HUES6 (cell line): ENCODE measurements at regions not wholly inside any gene's neighbourhood (a gene's known extent, or its start where the extent isn't known, plus 50 kb on each side); places are given as distances from the start of the nearest gene placed in this dataset.

Experiments
- H3K27ac ChIP-seq: 2 replicates; pipeline ENCODE4 v1.7.0; 2013; ENCODE audit warnings: low read depth, mild to moderate bottlenecking, low read length, inconsistent platforms
- H3K27me3 ChIP-seq: 2 replicates; pipeline ENCODE4 v1.6.1; 2013; ENCODE audit warnings: low read length; ENCODE audit not compliant: control insufficient read depth, insufficient read depth
- H3K36me3 ChIP-seq: 2 replicates; pipeline ENCODE4 v1.6.1; 2013; ENCODE audit warnings: low read length; ENCODE audit not compliant: control insufficient read depth, insufficient read depth
- H3K4me1 ChIP-seq: 2 replicates; pipeline ENCODE4 v1.6.1; 2013; ENCODE audit warnings: low read length; ENCODE audit not compliant: control insufficient read depth, insufficient read depth
- H3K4me3 ChIP-seq: 2 replicates; pipeline ENCODE4 v1.5.1; 2013; ENCODE audit warnings: low read depth, low read length
- H3K9ac ChIP-seq: one replicate; pipeline ENCODE4 v1.6.1; 2013; ENCODE audit warnings: mild to moderate bottlenecking, low read length
- H3K9me3 ChIP-seq: 2 replicates; pipeline ENCODE4 v1.6.1; 2013; ENCODE audit warnings: low read depth, low read length; ENCODE audit not compliant: control insufficient read depth, insufficient read depth

DNA sequence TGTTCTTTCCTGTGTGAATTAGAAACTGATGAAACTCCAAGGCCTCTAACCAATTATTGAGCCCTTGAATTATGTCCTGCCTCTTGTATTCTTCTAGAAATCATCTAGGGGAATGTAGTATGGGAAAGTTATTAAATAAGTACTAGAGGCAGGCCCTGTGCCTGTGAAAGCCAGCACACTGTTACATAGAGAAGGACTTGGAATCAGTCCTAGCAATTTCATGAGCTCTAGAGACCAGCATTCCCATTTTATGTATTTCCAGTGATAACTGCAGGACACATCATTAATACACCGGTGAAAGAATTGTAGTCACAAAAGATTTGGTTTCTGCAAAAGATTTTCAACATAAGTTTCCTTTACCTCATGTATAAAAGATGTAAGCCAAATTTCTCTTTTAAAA lies 168.5 kb upstream of the VLDLR start:
- Histone ChIP-seq H3K4me1 (0 out of 2 replicates have a peak, but pooled peaks cover 4% of the 10 kb centered on the region), H3K27ac (no peak overlapping the region), H3K27me3 (no peaks in the 10 kb centered on the region), H3K9ac (no peak overlapping the region), H3K9me3 (no peaks in the 10 kb centered on the region), H3K4me3 (no peak overlapping the region), H3K36me3 (no peaks in the 10 kb centered on the region)

GRCh38 chr9:2453701-2454100 lies 167.9 kb upstream of the VLDLR start:
- H3K4me1 ChIP-seq, result 0 out of 2 replicates have a peak, but pooled peaks cover 4% of the 10 kb centered on the region
- H3K27ac ChIP-seq, result no peak overlapping the region
- H3K9ac ChIP-seq, result no peak overlapping the region
- no peaks in the 10 kb centered on the region for H3K27me3 ChIP-seq
- no peak overlapping the region for H3K4me3 ChIP-seq
- H3K36me3 ChIP-seq, result no peaks in the 10 kb centered on the region
- no peaks in the 10 kb centered on the region for H3K9me3 ChIP-seq

- Histone ChIP-seq H3K4me3 (no peak overlapping the region), H3K27me3 (no peaks in the 10 kb centered on the region)
These were observed 161.8 kb upstream of the VLDLR start for GRCh38 chr9:2459756-2460155.

DNA sequence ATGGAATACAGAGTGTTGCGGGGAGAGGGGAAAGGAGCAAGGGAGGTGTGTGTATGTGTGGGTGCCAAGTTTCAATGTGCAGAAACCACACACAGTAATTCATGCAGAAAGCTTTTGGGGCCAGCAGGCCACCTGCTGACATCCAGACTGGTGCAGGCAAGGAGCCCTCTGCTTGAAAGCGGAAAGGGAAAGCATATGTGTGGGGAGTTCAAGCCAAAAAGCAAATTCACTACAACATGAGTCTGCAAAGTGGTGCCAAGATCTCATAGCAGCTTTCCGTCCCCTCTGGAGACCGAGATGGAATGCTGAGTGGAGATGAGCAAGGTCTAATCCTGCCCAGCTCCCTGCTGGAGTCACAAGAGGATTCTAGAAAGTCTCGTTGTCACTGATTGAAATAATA lies 159.7 kb upstream of the VLDLR start:
- Histone ChIP-seq H3K9ac (no peak overlapping the region), H3K36me3 (no peaks in the 10 kb centered on the region), H3K4me3 (no peak overlapping the region), H3K27ac (no peak overlapping the region), H3K9me3 (peaks cover 8% of the 10 kb centered on the region), H3K27me3 (no peaks in the 10 kb centered on the region), H3K4me1 (peaks cover 11% of the 10 kb centered on the region; the same call in 1 of the 2 replicates)

More at GRCh38 chr9:2459756-2460155, 161.8 kb upstream of the VLDLR start:
- Histone ChIP-seq H3K9ac (no peak overlapping the region), H3K9me3 (peaks cover 8% of the 10 kb centered on the region), H3K4me1 (no peaks in the 10 kb centered on the region), H3K27ac (no peak overlapping the region), H3K36me3 (no peaks in the 10 kb centered on the region)

DNA sequence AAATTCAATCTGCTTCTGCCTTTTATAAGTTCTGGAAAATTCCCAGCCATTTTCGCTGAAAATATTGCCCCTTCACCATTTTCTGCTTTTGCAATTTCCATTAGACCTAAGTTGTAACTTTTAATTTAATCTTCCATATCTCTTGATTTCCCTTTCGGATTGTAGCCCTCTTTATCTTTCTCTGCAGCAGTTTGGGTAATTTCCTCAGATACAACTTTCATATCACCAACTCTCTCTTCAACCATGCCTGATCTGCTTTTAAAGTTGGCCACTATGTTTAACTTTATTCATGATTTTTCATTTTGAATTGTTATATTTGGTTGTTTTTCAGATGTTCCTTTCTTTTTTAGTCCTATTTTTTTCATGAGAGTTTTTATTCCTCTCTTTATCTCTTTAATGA lies 157.0 kb upstream of the VLDLR start:
- peaks cover 8% of the 10 kb centered on the region for H3K9me3 ChIP-seq
- peaks cover 13% of the 10 kb centered on the region; the same call in 1 of the 2 replicates for H3K4me1 ChIP-seq
- H3K27ac ChIP-seq, result no peak overlapping the region

DNA sequence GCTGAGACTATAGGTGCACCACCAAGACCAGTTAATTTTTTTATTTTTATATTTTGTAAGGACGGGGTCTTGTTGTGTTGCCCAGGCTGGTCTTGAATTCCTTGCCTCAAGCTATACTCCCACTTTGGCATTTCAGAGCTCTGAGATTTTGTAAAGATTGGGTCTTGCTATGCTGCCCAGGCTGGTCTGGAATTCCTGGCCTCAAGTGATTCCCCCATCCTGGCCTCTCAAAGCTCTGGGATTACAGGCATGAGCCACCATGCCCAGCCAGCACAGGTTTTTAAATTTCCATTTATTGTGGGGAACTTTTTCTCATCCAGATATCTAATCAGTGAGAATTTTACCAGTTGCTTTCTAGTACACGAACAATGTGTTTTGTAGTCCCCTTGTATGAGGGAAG lies 156.1 kb upstream of the VLDLR start:
- H3K4me3 ChIP-seq, result no peak overlapping the region

More for the DNA sequence above, 157.0 kb upstream of the VLDLR start:
- Histone ChIP-seq H3K36me3 (no peaks in the 10 kb centered on the region), H3K9ac (no peak overlapping the region), H3K27me3 (no peaks in the 10 kb centered on the region), H3K4me3 (no peak overlapping the region)

DNA sequence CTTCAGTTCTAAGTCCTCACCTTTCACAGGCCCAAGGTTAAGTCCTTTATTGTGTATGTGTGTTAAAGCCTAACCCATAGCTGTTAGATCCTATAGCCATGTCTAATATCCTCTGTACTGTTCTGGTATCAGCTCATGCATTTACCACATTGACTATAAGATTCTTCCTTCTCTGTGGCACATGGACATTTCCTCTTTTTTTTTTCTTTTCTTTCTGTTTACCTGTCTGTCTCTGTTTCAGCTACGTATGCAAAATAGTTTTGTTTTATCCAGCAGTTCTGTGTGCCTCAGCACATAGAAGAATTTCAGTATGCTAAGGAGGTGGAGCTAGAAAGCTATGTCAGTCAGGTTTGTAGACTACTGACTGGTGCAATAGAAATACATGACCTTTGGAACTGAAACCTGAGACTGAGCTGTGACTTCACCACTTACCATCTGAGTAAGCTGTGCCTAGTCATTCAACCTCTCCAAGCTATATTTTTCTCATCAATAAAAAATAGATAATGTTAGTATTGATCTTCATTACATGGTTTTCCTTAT lies 155.6 kb upstream of the VLDLR start:
- Histone ChIP-seq H3K9me3 (peaks cover 8% of the 10 kb centered on the region), H3K36me3 (no peaks in the 10 kb centered on the region), H3K4me1 (peaks cover 17% of the 10 kb centered on the region; the same call in 1 of the 2 replicates), H3K27ac (no peak overlapping the region), H3K9ac (no peak overlapping the region), H3K27me3 (no peaks in the 10 kb centered on the region), H3K4me3 (no peak overlapping the region)

More for the DNA sequence above, 156.1 kb upstream of the VLDLR start:
- no peak overlapping the region for H3K9ac ChIP-seq
- peaks cover 17% of the 10 kb centered on the region; the same call in 1 of the 2 replicates for H3K4me1 ChIP-seq
- H3K9me3 ChIP-seq, result peaks cover 8% of the 10 kb centered on the region
- H3K36me3 ChIP-seq, result no peaks in the 10 kb centered on the region
- no peaks in the 10 kb centered on the region for H3K27me3 ChIP-seq
- H3K27ac ChIP-seq, result no peak overlapping the region

GRCh38 chr9:2466703-2467102 lies 154.9 kb upstream of the VLDLR start:
- Histone ChIP-seq H3K4me3 (no peak overlapping the region), H3K9ac (no peak overlapping the region), H3K27ac (no peak overlapping the region), H3K4me1 (peaks cover 17% of the 10 kb centered on the region; the same call in 1 of the 2 replicates), H3K27me3 (no peaks in the 10 kb centered on the region), H3K9me3 (peaks cover 8% of the 10 kb centered on the region), H3K36me3 (no peaks in the 10 kb centered on the region)

DNA sequence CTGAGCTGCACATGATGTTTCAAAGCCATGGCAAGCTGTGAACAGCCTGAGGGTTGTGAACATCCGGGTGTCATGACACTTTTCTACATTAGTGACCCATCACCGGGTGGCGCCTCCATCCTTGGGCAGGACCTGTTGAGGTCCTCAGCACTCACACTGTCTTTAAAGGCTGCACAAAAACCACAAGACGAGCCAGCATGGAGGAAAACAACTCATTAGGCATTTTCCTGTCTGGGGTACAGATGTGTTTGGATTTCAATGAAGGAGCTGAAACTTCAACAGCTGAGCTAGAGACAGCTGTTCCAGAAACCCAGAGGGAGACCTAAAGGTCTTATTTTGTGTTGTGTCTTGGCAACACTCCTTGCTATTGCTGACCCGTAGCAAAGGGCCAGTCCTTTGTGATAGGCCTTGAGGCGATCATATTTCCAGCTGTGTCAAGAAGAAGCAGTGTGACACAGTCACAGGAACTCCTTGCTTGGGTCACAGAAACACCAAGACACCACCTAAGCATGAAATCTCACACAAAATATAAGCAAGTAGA lies 151.8 kb upstream of the VLDLR start:
- Histone ChIP-seq H3K36me3 (no peaks in the 10 kb centered on the region), H3K4me3 (no peak overlapping the region), H3K9me3 (no peaks in the 10 kb centered on the region; the same call in 1 of the 2 replicates), H3K9ac (no peak overlapping the region), H3K27me3 (no peaks in the 10 kb centered on the region), H3K27ac (no peak overlapping the region), H3K4me1 (peaks cover 17% of the 10 kb centered on the region; the same call in 1 of the 2 replicates)

DNA sequence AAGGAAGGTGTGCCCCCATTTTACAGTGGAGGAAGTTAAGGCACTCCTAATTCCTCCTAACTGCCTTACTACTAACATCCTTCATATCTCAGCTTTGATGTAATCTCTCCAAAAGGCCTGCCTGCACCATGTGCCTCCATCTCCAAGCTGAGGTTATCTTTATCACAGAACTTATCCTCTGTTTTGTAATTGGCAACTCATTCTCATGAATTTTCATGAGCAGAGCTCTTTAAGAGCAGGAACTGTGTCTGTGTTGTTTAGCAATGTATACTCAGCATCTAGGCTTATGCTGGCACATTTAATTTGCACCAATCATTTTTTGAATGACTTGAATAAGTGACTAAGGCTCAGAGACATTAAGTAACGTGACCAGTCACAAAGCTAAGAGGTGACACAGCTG lies 147.9 kb upstream of the VLDLR start:
- Histone ChIP-seq H3K9me3 (no peaks in the 10 kb centered on the region), H3K27me3 (no peaks in the 10 kb centered on the region), H3K4me3 (no peak overlapping the region), H3K27ac (no peak overlapping the region), H3K36me3 (no peaks in the 10 kb centered on the region), H3K9ac (no peak overlapping the region), H3K4me1 (peaks cover 4% of the 10 kb centered on the region; the same call in 1 of the 2 replicates)

DNA sequence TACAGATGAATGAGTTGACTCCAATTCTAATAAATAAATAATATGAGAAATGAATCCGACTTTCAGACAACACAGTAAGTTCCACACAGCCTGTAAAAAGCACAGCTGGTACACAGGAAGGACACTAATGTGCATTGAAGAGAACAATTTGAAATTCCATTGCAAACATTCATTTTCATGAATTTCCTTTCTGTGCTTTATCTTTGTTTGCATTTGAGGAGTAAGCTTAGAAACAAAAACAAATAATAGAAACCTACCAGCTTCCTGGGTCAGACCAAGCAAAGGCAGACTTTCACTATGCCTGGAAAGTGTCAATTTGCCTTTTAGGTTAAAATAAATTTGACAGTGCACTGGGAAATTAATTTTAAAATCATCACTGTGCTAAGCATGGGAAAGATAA lies 143.8 kb upstream of the VLDLR start:
- H3K4me3 ChIP-seq, result no peak overlapping the region
- H3K9ac ChIP-seq, result no peak overlapping the region
- no peaks in the 10 kb centered on the region for H3K9me3 ChIP-seq
- no peaks in the 10 kb centered on the region for H3K36me3 ChIP-seq
- no peak overlapping the region for H3K27ac ChIP-seq
- H3K4me1 ChIP-seq, result no peaks in the 10 kb centered on the region
- no peaks in the 10 kb centered on the region for H3K27me3 ChIP-seq
